NCI-H82 (cell line): ENCODE measurements at regions not wholly inside any gene's neighbourhood (a gene's known extent, or its start where the extent isn't known, plus 50 kb on each side); places are given as distances from the start of the nearest gene placed in this dataset.

Source experiments
- DNase-seq: peaks from one replicate; lab custom pipeline; 2025; lab: John Stamatoyannopoulos, UW

- DNase-seq, result no peak
Observed at GRCh38 chr2:12059616-12060441, 313.4 kb downstream of the LPIN1 start.

- no peak for DNase-seq
Observed at GRCh38 chr2:12060886-12061285, 314.5 kb downstream of the LPIN1 start.

GRCh38 chr2:12061286-12062052, 315.0 kb downstream of the LPIN1 start:
- DNase-seq, result no peak

GRCh38 chr2:12062053-12062395, 315.6 kb downstream of the LPIN1 start:
- DNase-seq, result no peak

- DNase-seq, result no peak
Observed at GRCh38 chr2:12063210-12063609, 316.8 kb downstream of the LPIN1 start.

- no peak for DNase-seq
Observed at GRCh38 chr2:12064153-12064552, 317.7 kb downstream of the LPIN1 start.

GRCh38 chr2:12066116-12066515, 319.7 kb downstream of the LPIN1 start:
- DNase-seq, result no peak

GRCh38 chr2:12066986-12067385, 320.6 kb downstream of the LPIN1 start:
- no peak for DNase-seq

GRCh38 chr2:12068796-12069538, 322.5 kb downstream of the LPIN1 start:
- no peak for DNase-seq

GRCh38 chr2:12070153-12070552, 323.7 kb downstream of the LPIN1 start:
- no peak for DNase-seq

GRCh38 chr2:12070581-12070980, 324.1 kb downstream of the LPIN1 start:
- DNase-seq, result no peak

GRCh38 chr2:12071318-12071717, 324.9 kb downstream of the LPIN1 start:
- no peak for DNase-seq

- DNase-seq, result no peak
Observed at GRCh38 chr2:12073217-12073852, 326.9 kb downstream of the LPIN1 start.

GRCh38 chr2:12074126-12074844, 327.9 kb downstream of the LPIN1 start:
- no peak for DNase-seq

- DNase-seq, result no peak
Observed at GRCh38 chr2:12074845-12075217, 328.4 kb downstream of the LPIN1 start.

GRCh38 chr2:12075603-12076002, 329.2 kb downstream of the LPIN1 start:
- no peak for DNase-seq

GRCh38 chr2:12076810-12077209, 330.4 kb downstream of the LPIN1 start:
- no peak for DNase-seq

GRCh38 chr2:12080360-12080759, 333.9 kb downstream of the LPIN1 start:
- peak; percentile 41 for DNase-seq

- no peak for DNase-seq
Observed at GRCh38 chr2:12081481-12082210, 335.2 kb downstream of the LPIN1 start.

GRCh38 chr2:12083081-12083581, 336.7 kb downstream of the LPIN1 start:
- no peak for DNase-seq
